Right atrium auricular region (tissue), 2 donors: ENCODE measurements at regions not wholly inside any gene's neighbourhood (a gene's known extent, or its start where the extent isn't known, plus 50 kb on each side); places are given as distances from the start of the nearest gene placed in this dataset.

Experiments used
- DNase-seq: peaks from one replicate; pipeline ENCODE4 v3.0.0-alpha.2; 2019; ENCODE audit warnings: low spot score
- H3K27ac ChIP-seq, 2 donors: fragments of 200-600 bp; sonication (generic); 1 replicate in 1 of 2; 2 replicates in 1 of 2; pipeline ENCODE4 v1.5.1; 2016 to 2019
- H3K27me3 ChIP-seq, 2 donors: fragments of 200-600 bp; sonication (generic); one replicate each; pipeline versions ENCODE4 v1.5.1 to v1.6.0; 2017 to 2019
- H3K36me3 ChIP-seq: fragments of 200-600 bp; sonication (generic); one replicate; pipeline ENCODE4 v1.5.1; 2016
- H3K4me1 ChIP-seq, 2 donors: fragments of 200-600 bp; sonication (generic); one replicate each; pipeline versions ENCODE4 v1.5.1 to v1.6.0; 2017 to 2019
- H3K4me3 ChIP-seq, 2 donors: fragments of 200-600 bp; sonication (generic); 1 replicate in 1 of 2; 2 replicates in 1 of 2; pipeline ENCODE4 v1.5.1; 2017 to 2019; ENCODE audit warnings: mild to moderate bottlenecking in 1 of 2, moderate library complexity in 1 of 2
- H3K9me3 ChIP-seq, 2 donors: fragments of 200-600 bp; sonication (generic); one replicate each; pipeline ENCODE4 v1.5.1; 2019
- CTCF ChIP-seq, 2 donors: fragments of 200-600 bp; sonication (generic); IDR thresholded peaks; one replicate each; pipeline ENCODE4 v1.5.1; 2019; ENCODE audit warnings: antibody characterized with exemption in 2 of 2

DNA sequence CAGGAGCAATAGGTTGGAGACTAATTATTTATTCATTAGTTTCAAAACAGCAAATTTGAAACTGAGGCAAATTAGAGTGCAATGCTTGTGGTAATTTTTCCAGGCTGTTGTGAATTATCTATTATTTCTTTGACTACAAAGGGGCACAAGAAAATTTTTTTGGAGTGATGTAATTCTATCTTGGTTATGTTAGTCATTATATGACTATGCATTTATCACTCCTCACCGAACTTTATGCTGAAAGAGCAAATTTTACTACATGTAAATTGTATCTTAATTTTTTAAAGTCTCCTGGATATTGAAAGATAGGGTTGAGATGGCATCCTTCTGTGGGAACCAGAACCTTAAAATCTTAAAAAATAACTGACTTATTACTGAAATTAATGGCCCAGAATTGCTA is 320.0 kb upstream of the ROBO1 start:
- no peak for TF ChIP-seq CTCF (IDR thresholded peaks at IDR 0.05)
- Histone ChIP-seq H3K9me3 (no peaks in the 10 kb centered on the region), H3K4me1 (no peaks in the 10 kb centered on the region), H3K27ac (no peak overlapping the region), H3K4me3 (no peak overlapping the region), H3K36me3 (no peaks in the 10 kb centered on the region), H3K27me3 (no peaks in the 10 kb centered on the region)
- DNase-seq = no peak

DNA sequence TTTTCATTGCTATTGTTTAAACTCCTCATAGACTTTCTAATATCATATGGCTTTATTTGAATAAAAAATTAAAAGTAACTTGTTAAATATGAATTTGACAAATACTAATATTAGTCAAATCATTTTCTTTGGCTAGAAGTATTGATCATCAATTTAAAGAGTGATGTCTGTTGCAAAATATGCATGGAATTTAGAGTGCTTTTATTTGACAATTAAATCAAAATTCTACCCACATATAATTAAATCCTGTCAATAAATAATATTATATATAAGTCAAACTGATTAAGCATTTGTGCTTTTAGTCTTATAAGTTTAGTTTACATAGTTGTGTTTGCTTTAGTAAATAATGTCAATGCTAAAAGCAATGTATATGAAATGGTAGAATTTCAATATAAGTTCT is 318.6 kb upstream of the ROBO1 start:
- H3K36me3 ChIP-seq = no peaks in the 10 kb centered on the region
- TF ChIP-seq CTCF (IDR thresholded peaks at IDR 0.05) = no peak
- H3K27me3 ChIP-seq = no peaks in the 10 kb centered on the region
- no peaks in the 10 kb centered on the region for H3K9me3 ChIP-seq
- H3K4me3 ChIP-seq = no peak overlapping the region
- no peak for DNase-seq
- H3K4me1 ChIP-seq = no peaks in the 10 kb centered on the region
- no peak overlapping the region for H3K27ac ChIP-seq

DNA sequence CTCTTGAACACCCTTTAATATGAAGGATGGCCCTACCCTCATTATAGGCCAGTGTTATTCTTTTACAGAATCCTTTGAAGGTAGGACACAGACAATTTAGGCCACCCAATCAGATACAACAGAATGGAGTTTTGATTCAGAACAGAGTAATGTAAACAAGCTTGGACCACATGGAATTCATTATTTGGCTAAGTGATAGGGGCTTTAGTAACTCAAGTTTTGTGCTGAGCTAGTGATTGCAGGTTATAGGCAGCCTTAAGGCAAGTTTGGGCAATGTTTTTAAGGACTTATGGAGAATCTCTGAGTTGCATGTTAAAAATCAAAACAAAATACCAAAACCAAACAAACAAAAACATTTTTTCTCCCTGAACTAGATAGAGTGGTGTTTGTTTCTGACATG is 312.1 kb upstream of the ROBO1 start:
- H3K36me3 ChIP-seq = no peaks in the 10 kb centered on the region
- no peak overlapping the region for H3K4me3 ChIP-seq

DNA sequence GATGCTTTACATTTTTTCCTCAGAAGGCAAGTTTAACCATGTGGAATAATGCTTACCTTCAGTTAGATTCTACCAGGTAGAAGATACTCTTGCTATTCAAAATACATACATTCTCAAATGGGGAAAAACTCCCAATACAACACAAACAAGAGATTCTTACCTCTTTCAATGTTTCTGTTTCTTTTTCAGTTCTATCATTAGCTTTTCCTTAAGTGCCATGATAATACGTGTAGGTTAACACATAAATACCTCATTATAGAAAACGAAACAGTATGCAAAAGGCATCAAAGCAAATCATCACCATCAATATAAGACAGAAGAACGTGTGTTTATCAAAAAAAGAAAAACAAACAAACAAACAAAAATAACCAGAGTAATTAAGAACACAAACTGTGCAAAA is 300.7 kb upstream of the ROBO1 start:
- H3K9me3 ChIP-seq = no peaks in the 10 kb centered on the region
- H3K4me3 ChIP-seq = no peak overlapping the region
- no peaks in the 10 kb centered on the region for H3K36me3 ChIP-seq
- no peaks in the 10 kb centered on the region for H3K4me1 ChIP-seq
- no peak for DNase-seq
- no peak overlapping the region for H3K27ac ChIP-seq
- no peaks in the 10 kb centered on the region for H3K27me3 ChIP-seq
- TF ChIP-seq CTCF (IDR thresholded peaks at IDR 0.05) = no peak

More for the DNA sequence above, 312.1 kb upstream of the ROBO1 start:
- H3K27me3 ChIP-seq = no peaks in the 10 kb centered on the region
- no peak for DNase-seq
- no peaks in the 10 kb centered on the region for H3K9me3 ChIP-seq
- no peak overlapping the region for H3K27ac ChIP-seq
- H3K4me1 ChIP-seq = no peaks in the 10 kb centered on the region
- TF ChIP-seq CTCF (IDR thresholded peaks at IDR 0.05) = no peak

- Histone ChIP-seq H3K9me3 (no peaks in the 10 kb centered on the region), H3K4me3 (no peak overlapping the region), H3K36me3 (no peaks in the 10 kb centered on the region), H3K27me3 (no peaks in the 10 kb centered on the region), H3K4me1 (no peaks in the 10 kb centered on the region), H3K27ac (no peak overlapping the region)
- DNase-seq = no peak
- TF ChIP-seq CTCF (IDR thresholded peaks at IDR 0.05) = no peak
Measured at GRCh38 chr3:80063535-80063934, 295.7 kb upstream of the ROBO1 start.

DNA sequence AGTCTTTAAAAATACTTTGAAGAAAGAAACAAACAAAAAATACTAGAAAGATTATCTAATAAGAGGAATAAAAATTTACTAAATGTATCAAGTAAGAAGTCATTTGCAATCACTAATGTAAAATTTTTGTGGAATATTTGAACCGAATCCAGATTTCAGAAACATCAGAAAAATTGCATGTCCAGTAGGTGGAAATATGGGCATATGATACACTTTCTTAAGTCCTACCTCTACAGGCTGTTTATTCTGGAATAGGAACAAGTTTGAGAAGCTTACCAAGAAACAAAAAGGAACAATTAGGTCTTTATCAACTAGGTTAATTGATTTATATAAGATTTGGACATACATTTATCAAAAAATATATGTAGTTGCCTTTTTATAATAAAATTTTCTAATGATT is 292.9 kb upstream of the ROBO1 start:
- Histone ChIP-seq H3K36me3 (no peaks in the 10 kb centered on the region), H3K27me3 (no peaks in the 10 kb centered on the region), H3K4me3 (no peak overlapping the region), H3K9me3 (no peaks in the 10 kb centered on the region), H3K4me1 (no peaks in the 10 kb centered on the region), H3K27ac (no peak overlapping the region)
- no peak for TF ChIP-seq CTCF (IDR thresholded peaks at IDR 0.05)
- no peak for DNase-seq
